K562 (cell line): ENCODE measurements at regions not wholly inside any gene's neighbourhood (a gene's known extent, or its start where the extent isn't known, plus 50 kb on each side); places are given as distances from the start of the nearest gene placed in this dataset.

Experiments used
- ATAC-seq: fragments of 200-7000 bp; cut with Tn5 transposase; 3 replicates; pipeline ENCODE4 v1.9.1; 2020; ENCODE audit warnings: moderate library complexity
- BruUV-seq: library from RNA; stranded (reverse); fragments of 400-500 nt; replicated peaks from 2 replicates; lab custom pipeline; 2021; lab: Mats Ljungman, UMichigan
- CTCF ChIA-PET: fragments of 300-600 bp; formaldehyde crosslinking; extraction: SDS; loops from one replicate; lab custom pipeline; 2021; ENCODE audit warnings: low intra/inter-chr PET ratio; lab: Yijun Ruan, JAX
- POLR2A ChIA-PET: fragments of 300-600, 350-650 bp; sonication (Branson Sonifier 250); formaldehyde crosslinking; extraction: SDS; loops from one replicate; lab custom pipeline; 2021; ENCODE audit warnings: antibody characterized with exemption, inconsistent platforms; lab: Yijun Ruan, JAX
- DNase-seq, 4 experiments: peaks; one replicate each; pipeline versions ENCODE4 v3.0.0 to v3.0.0-alpha.2; 2011 to 2018; ENCODE audit warnings: low spot score in 3 of 4, mixed read lengths in 3 of 4; ENCODE audit errors: extremely low read depth in 1 of 4
- FAIRE-seq: peaks from 2 replicates; lab custom pipeline; 2011; peaks lifted over from hg19 to GRCh38; lab: Jason Lieb, UNC
- H2AFZ ChIP-seq: 2 replicates; pipeline ENCODE4 v1.6.0; 2011; ENCODE audit warnings: low read depth, low read length, control low read depth, inconsistent platforms
- H3K27ac ChIP-seq: fragments of 200-600 bp; 3 replicates; pipeline ENCODE4 v1.8.0; 2011; ENCODE audit warnings: low read depth, mild to moderate bottlenecking, control low read depth, inconsistent platforms, low read length, moderate library complexity, mixed read lengths; ENCODE audit errors: extremely low read depth
- H3K27me3 ChIP-seq, 2 experiments: fragments of 300-600 bp in 1 of 2; 2 replicates in 1 of 2; 3 replicates in 1 of 2; pipeline versions ENCODE4 v1.6.0 to v1.8.0; 2011; ENCODE audit warnings: inconsistent platforms in 2 of 2, low read length in 2 of 2, mild to moderate bottlenecking in 1 of 2, mixed read lengths in 1 of 2, moderate library complexity in 1 of 2; ENCODE audit not compliant: control insufficient read depth in 2 of 2, insufficient read depth in 2 of 2
- H3K36me3 ChIP-seq: fragments of 300-600 bp; 3 replicates; pipeline ENCODE4 v1.8.0; 2011; ENCODE audit warnings: mild to moderate bottlenecking, low read length, inconsistent platforms; ENCODE audit not compliant: control insufficient read depth, insufficient read depth
- H3K4me1 ChIP-seq, 2 experiments: fragments of 200-600 bp in 1 of 2; replicated peaks in 1 of 2; 2 replicates in 1 of 2; 3 replicates in 1 of 2; pipeline versions ENCODE4 v1.5.1 to v1.8.0; 2011; ENCODE audit warnings: inconsistent platforms in 2 of 2, low read length in 2 of 2, mild to moderate bottlenecking in 1 of 2, mixed read lengths in 1 of 2, moderate library complexity in 1 of 2; ENCODE audit not compliant: control insufficient read depth in 2 of 2, insufficient read depth in 2 of 2
- H3K4me2 ChIP-seq: 2 replicates; pipeline ENCODE4 v1.6.1; 2011; ENCODE audit warnings: low read length, control low read depth, inconsistent platforms, mixed read lengths; ENCODE audit not compliant: insufficient read depth
- H3K4me3 ChIP-seq: fragments of 200-600 bp; sonication (generic), shearing (Covaris generic); 2 replicates; pipeline ENCODE4 v1.5.1; 2016; ENCODE audit warnings: control low read depth, inconsistent platforms
- H3K79me2 ChIP-seq: fragments of 200-600 bp; 3 replicates; pipeline ENCODE4 v1.8.0; 2011; ENCODE audit warnings: low read length, inconsistent platforms; ENCODE audit not compliant: control insufficient read depth, insufficient read depth
- H3K9ac ChIP-seq, 2 experiments: 2 replicates each; pipeline versions ENCODE4 v1.6.0 to v1.6.1; 2011; ENCODE audit warnings: low read depth in 2 of 2, low read length in 2 of 2, control low read depth in 1 of 2, inconsistent platforms in 1 of 2, mild to moderate bottlenecking in 1 of 2, mixed read lengths in 1 of 2; ENCODE audit not compliant: insufficient read depth in 1 of 2
- H3K9me1 ChIP-seq: one replicate; pipeline ENCODE4 v1.6.0; 2011; ENCODE audit warnings: inconsistent platforms, mild to moderate bottlenecking, low read length, moderate library complexity; ENCODE audit not compliant: control insufficient read depth, insufficient read depth
- H3K9me3 ChIP-seq: replicated peaks from 2 replicates; pipeline ENCODE4 v1.5.1; 2011; ENCODE audit warnings: low read depth, low read length, inconsistent platforms; ENCODE audit not compliant: control insufficient read depth, insufficient read depth
- H4K20me1 ChIP-seq: replicated peaks from 2 replicates; pipeline ENCODE4 v1.6.1; 2011; ENCODE audit warnings: low read length, inconsistent platforms, mixed read lengths; ENCODE audit not compliant: control insufficient read depth, insufficient read depth
- CEBPG ChIP-seq, 3 experiments: fragments of 200-800 bp in 1 of 3; sonication (Bioruptor generic) in 1 of 3; sonication (generic) in 1 of 3; formaldehyde crosslinking in 1 of 3; IDR thresholded peaks in 2 of 3; conservative IDR thresholded peaks in 1 of 3; 2 replicates each; pipeline versions ENCODE4 v1.6.1 to v1.8.0; 2016 to 2022; ENCODE audit warnings: missing compliant biosample characterization in 2 of 3, missing genetic modification characterization in 2 of 3, mild to moderate bottlenecking in 1 of 3, missing genetic modification reagents in 1 of 3
- DIDO1 ChIP-seq: fragments of 450-650 bp; IDR thresholded peaks from 2 replicates; pipeline ENCODE4 v1.6.1; 2016; ENCODE audit warnings: low read depth, missing biosample characterization, missing genetic modification characterization
- EP400 ChIP-seq: fragments of 450-650 bp; IDR thresholded peaks from 2 replicates; pipeline ENCODE4 v1.6.1; 2017; ENCODE audit warnings: antibody characterized with exemption, mild to moderate bottlenecking, moderate library complexity
- FIP1L1 ChIP-seq: fragments of 200-400 bp; formaldehyde crosslinking; IDR thresholded peaks from 2 replicates; pipeline ENCODE4 v1.6.1; 2018; ENCODE audit warnings: mild to moderate bottlenecking, low read depth, low read length; ENCODE audit not compliant: poor library complexity, severe bottlenecking
- FOXK2 ChIP-seq, 2 experiments: fragments of 450-650 bp; IDR thresholded peaks in 1 of 2; conservative IDR thresholded peaks in 1 of 2; 2 replicates each; pipeline ENCODE4 v1.6.1; 2016; ENCODE audit warnings: low read depth in 2 of 2, mild to moderate bottlenecking in 1 of 2
- HNRNPK ChIP-seq: fragments of 200-400 bp; formaldehyde crosslinking; IDR thresholded peaks from one replicate; pipeline ENCODE4 v1.6.1; 2018; ENCODE audit warnings: mild to moderate bottlenecking, low read depth, low read length; ENCODE audit not compliant: poor library complexity, severe bottlenecking
- KHSRP ChIP-seq: fragments of 450-650 bp; IDR thresholded peaks from 2 replicates; pipeline ENCODE4 v1.6.1; 2017
- NR1H2 ChIP-seq: sonication (generic); formaldehyde crosslinking; IDR thresholded peaks from 2 replicates; pipeline ENCODE4 v1.4.0; 2020; ENCODE audit warnings: mild to moderate bottlenecking, missing genetic modification reagents
- NUFIP1 ChIP-seq: fragments of 450-650 bp; IDR thresholded peaks from 2 replicates; pipeline ENCODE4 v1.6.1; 2018; ENCODE audit not compliant: partially characterized antibody
- PHB2 ChIP-seq: fragments of 450-650 bp; IDR thresholded peaks from 2 replicates; pipeline ENCODE4 v1.6.1; 2017; ENCODE audit warnings: low read depth
- PHF8 ChIP-seq: fragments of 200-600 bp; sonication (generic); IDR thresholded peaks from 2 replicates; pipeline ENCODE4 v1.6.1; 2012; ENCODE audit warnings: mixed run types, mild to moderate bottlenecking, inconsistent platforms, low read length, moderate library complexity, borderline replicate concordance
- PREB ChIP-seq: sonication (generic); formaldehyde crosslinking; IDR thresholded peaks from 2 replicates; pipeline ENCODE4 v1.8.1; 2023; ENCODE audit warnings: mild to moderate bottlenecking, missing genetic modification reagents
- SAFB ChIP-seq: fragments of 200-400 bp; formaldehyde crosslinking; IDR thresholded peaks from 2 replicates; pipeline ENCODE4 v1.6.1; 2017; ENCODE audit warnings: low read depth, low read length, borderline replicate concordance
- SETDB1 ChIP-seq: IDR thresholded peaks from one replicate; pipeline ENCODE4 v1.6.1; 2012; ENCODE audit warnings: low read length, control low read depth, inconsistent platforms
- SREBF1 ChIP-seq: fragments of 150-350 bp; IDR thresholded peaks from 2 replicates; pipeline ENCODE4 v1.6.1; 2014; ENCODE audit warnings: antibody characterized with exemption, low read depth, low read length, borderline replicate concordance
- TCF3 ChIP-seq: sonication (generic); formaldehyde crosslinking; IDR thresholded peaks from 2 replicates; pipeline ENCODE4 v1.4.0; 2020; ENCODE audit warnings: mild to moderate bottlenecking, missing genetic modification reagents
- ZBED1 ChIP-seq: IDR thresholded peaks from 2 replicates; pipeline ENCODE4 v1.6.1; 2014
- ZNF121 ChIP-seq: sonication (generic); formaldehyde crosslinking; conservative IDR thresholded peaks from 2 replicates; pipeline ENCODE4 v1.8.0; 2022; ENCODE audit warnings: missing genetic modification reagents
- ZNF408 ChIP-seq: fragments of 250-450 bp; sonication (Bioruptor Pico); IDR thresholded peaks from 2 replicates; pipeline ENCODE4 v1.4.0; 2020; ENCODE audit warnings: low read depth, mild to moderate bottlenecking, moderate library complexity
- ZNF449 ChIP-seq: fragments of 250-450 bp; sonication (Bioruptor Pico); IDR thresholded peaks from 2 replicates; pipeline ENCODE4 v1.8.0; 2022; ENCODE audit warnings: moderate library complexity, mild to moderate bottlenecking, inconsistent platforms
- WGBS: fragments of 100-300 bp; shearing (Covaris generic); methylation state at CpG from one replicate; pipeline ENCODE4 v1.1.6; 2016; ENCODE audit warnings: low coverage, mixed read lengths; ENCODE audit not compliant: insufficient coverage; ENCODE audit errors: missing lambda C conversion rate; 5-methylcytosine and 5-hydroxymethylcytosine counted together
- in situ Hi-C: fragments of 300-500 bp; cut with MboI; formaldehyde crosslinking; loops from 4 replicates; pipeline ENCODE4 v1.15.0; 2018; ENCODE audit warnings: inconsistent platforms, mixed read lengths
- intact Hi-C: fragments of 100-400 bp; cut with micrococcal nuclease; formaldehyde crosslinking; loops from 2 replicates; pipeline ENCODE4 v1.14.2; 2022

- in situ Hi-C loops: loop anchor here (10.0 kb wide), 2 partner anchors 165 to 255 kb away; no protein-coding TSS in a partner anchor
- CTCF ChIA-PET: no interaction called here
- no peaks in the 10 kb centered on the region for H3K36me3 ChIP-seq
- no peak overlapping the region for H3K27ac ChIP-seq
- peaks cover 0 to 5% of the 10 kb centered on the region in 2 experiments; a peak in 1 of 5 replicates for H3K27me3 ChIP-seq
- H2AFZ ChIP-seq: peak overlapping the region; percentile 89
- intact Hi-C loops: loop anchor here (5.0 to 10.0 kb wide), 4 partner anchors 65 to 338 kb away; no protein-coding TSS in a partner anchor
- peak overlapping the region; percentile 29; the same call in 1 of the 2 replicates for H3K4me3 ChIP-seq
- H3K4me2 ChIP-seq: peak overlapping the region; percentile 69
- peaks cover 0 to 14% of the 10 kb centered on the region in 2 experiments; a peak in 2 of 5 replicates for H3K4me1 ChIP-seq
- 2% methylated on average over 33 of the region's 49 CpGs for WGBS
- FAIRE-seq (no peak), DNase-seq (no peak), ATAC-seq (peak; percentile 30; the same call in 1 of the 3 replicates)
- BruUV-seq: no TSS peak
- no peaks in the 10 kb centered on the region for H3K9me1 ChIP-seq
- H3K9ac ChIP-seq: peak overlapping the region; percentile 47 to 78; a peak in 3 of 4 replicates
- peaks cover 2% of the 10 kb centered on the region; the same call in 1 of the 2 replicates for H3K9me3 ChIP-seq
- no peaks in the 10 kb centered on the region for H4K20me1 ChIP-seq
- H3K79me2 ChIP-seq: no peaks in the 10 kb centered on the region
- POLR2A ChIA-PET: no interaction called here
- TF ChIP-seq SETDB1 (no peak), KHSRP (no peak), NUFIP1 (no peak), EP400 (no peak), NR1H2 (CRISPR knock-in tag) (no peak), ZBED1 (no peak), FIP1L1 (no peak), ZNF449 (CRISPR knock-in tag) (no peak), DIDO1 (no peak), PHB2 (no peak), PHF8 (no peak), HNRNPK (no peak), ZNF121 (CRISPR knock-in tag) (no peak), FOXK2 (conservative IDR thresholded peaks at IDR 0.05 in 1 of 2, IDR thresholded peaks at IDR 0.05 in 1 of 2; ENCODE audit: low read depth in 2 of 2) (no peak), SREBF1 (no peak), PREB (CRISPR knock-in tag) (no peak), SAFB (peak; percentile 52; the same call in 1 of the 2 replicates), ZNF408 (CRISPR knock-in tag) (no peak), TCF3 (no peak), CEBPG (CRISPR knock-in tag; IDR thresholded peaks at IDR 0.05) (no peak), CEBPG (tag; conservative IDR thresholded peaks at IDR 0.05 in 1 of 2, IDR thresholded peaks at IDR 0.05 in 1 of 2) (no peak)
Measured at GRCh38 chr12:34289431-34290380, 267.4 kb downstream of the ALG10 start.
